Fibroblast of villous mesenchyme (primary cell): ENCODE measurements at regions not wholly inside any gene's neighbourhood (a gene's known extent, or its start where the extent isn't known, plus 50 kb on each side); places are given as distances from the start of the nearest gene placed in this dataset.
"Not testable (repeated sequence)": the region's sequence is repeated elsewhere in the genome, so short reads cannot be mapped to it uniquely, and the experiment has no call there.

ENCODE experiments used
- DNase-seq: peaks from one replicate; pipeline ENCODE4 v3.0.0-alpha.2; 2010; ENCODE audit warnings: low read depth
- H3K4me3 ChIP-seq: 2 replicates; pipeline ENCODE4 v1.5.1; 2011; ENCODE audit warnings: low read depth, mild to moderate bottlenecking, low read length
- TF ChIP-seq, protein P1 (sequence below): IDR thresholded peaks from 2 replicates; pipeline ENCODE4 v1.5.1; 2012; ENCODE audit warnings: low read depth, mild to moderate bottlenecking, low read length; ENCODE audit not compliant: insufficient read depth

DNA sequence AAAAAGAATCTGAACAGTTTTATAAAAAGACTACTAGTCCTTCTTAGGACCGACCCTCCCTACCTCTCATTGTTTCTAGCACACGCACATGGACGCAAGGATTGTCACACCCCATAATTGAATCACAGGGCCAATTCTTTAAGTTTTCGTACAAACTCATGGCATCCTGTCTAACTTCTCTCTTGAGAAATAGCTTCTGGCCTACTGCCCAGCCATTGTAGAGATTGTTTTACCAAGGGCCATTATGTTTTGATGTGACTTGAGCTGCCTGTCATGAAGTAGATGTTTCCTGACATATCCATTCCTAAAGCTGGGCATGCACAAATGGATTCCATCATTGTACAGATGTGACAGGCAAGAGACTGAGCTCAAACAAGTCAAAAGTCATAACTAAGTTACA lies 1672.1 kb upstream of the C9orf72 start:
- TF ChIP-seq, protein P1, sequence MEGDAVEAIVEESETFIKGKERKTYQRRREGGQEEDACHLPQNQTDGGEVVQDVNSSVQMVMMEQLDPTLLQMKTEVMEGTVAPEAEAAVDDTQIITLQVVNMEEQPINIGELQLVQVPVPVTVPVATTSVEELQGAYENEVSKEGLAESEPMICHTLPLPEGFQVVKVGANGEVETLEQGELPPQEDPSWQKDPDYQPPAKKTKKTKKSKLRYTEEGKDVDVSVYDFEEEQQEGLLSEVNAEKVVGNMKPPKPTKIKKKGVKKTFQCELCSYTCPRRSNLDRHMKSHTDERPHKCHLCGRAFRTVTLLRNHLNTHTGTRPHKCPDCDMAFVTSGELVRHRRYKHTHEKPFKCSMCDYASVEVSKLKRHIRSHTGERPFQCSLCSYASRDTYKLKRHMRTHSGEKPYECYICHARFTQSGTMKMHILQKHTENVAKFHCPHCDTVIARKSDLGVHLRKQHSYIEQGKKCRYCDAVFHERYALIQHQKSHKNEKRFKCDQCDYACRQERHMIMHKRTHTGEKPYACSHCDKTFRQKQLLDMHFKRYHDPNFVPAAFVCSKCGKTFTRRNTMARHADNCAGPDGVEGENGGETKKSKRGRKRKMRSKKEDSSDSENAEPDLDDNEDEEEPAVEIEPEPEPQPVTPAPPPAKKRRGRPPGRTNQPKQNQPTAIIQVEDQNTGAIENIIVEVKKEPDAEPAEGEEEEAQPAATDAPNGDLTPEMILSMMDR = no peak
- DNase-seq = no peak
- H3K4me3 ChIP-seq = no peak overlapping the region

DNA sequence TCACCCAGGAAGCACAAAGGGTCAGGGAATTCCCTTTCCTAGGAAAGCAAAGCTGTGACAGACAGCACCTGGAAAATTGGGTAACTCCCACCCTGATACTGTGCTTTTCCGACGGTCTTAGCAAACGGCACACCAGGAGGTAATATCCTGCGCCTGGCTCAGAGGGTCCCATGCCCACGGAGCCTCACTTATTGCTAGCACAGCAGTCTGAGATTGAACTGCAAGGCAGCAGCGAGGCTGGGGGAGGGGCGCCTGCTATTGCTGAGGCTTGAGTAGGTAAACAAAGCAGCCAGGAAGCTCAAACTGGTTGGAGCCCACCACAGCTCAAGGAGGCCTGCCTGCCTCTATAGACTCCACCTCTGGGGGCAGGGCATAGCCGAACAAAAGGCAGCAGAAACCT lies 1697.1 kb upstream of the C9orf72 start:
- H3K4me3 ChIP-seq, DNase-seq: not testable (repeated sequence)

DNA sequence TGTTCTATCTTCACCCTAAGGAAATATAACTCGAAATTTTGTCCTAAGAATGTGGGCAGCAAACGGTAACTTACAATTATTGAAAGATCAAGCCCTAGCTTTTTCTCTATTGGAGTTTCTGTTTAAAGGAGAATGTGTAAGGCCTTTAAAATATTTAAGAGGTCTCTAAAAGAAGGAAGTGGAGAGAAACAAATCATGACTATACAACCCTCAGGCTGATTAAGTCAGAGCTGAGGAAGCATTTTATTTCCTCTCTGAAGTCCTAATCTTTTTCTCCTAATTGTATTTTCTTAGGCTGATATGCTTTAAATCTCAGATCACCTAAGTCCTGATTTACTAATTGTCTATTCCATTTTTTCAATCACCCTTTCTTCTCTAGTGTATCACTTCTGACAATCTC lies 1708.8 kb upstream of the C9orf72 start:
- DNase-seq = no peak
- H3K4me3 ChIP-seq = no peak overlapping the region
- TF ChIP-seq, protein P1 = no peak

DNA sequence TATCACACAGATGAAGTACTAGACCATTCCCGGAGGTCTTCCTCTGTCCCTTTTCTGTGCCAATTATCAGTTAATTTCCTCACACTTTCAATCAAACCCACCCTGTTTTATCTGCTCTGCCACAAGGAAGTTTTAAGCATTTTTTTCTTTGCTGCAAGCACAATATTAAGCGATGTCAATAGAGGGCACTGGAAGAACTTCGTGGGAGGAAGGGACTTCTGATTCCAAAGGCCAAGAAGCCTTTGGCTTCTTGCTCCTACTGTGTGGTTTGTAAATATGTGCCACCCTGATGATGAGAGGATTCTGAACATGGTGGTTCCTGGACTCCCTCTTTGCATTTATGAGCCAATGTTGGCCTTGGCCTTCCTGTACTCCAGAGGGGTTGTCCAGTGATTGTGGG lies 1712.5 kb upstream of the C9orf72 start:
- peak; percentile 27 for DNase-seq
- no peak overlapping the region for H3K4me3 ChIP-seq
- TF ChIP-seq, protein P1 = peak; percentile 38

DNA sequence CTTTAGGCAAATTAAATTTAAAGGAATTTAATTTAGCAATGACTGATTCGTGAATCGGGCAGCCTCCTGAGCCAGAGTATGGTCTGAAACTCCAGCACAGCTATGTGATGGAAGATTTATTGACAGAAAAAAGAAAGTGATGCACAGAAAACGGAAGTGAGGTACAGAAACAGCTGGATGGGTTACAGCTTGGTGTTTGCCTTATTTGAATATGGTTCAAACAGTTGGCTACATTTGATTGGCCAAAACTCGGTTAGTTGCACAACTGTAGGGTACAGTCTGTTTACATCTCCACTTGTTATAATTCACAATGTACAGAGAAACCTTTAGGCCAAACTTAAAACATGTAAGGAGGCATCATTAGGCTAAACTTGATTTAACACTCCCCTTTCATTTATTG lies 1716.1 kb upstream of the C9orf72 start:
- no peak overlapping the region for H3K4me3 ChIP-seq
- TF ChIP-seq, protein P1 = no peak
- DNase-seq = no peak

DNA sequence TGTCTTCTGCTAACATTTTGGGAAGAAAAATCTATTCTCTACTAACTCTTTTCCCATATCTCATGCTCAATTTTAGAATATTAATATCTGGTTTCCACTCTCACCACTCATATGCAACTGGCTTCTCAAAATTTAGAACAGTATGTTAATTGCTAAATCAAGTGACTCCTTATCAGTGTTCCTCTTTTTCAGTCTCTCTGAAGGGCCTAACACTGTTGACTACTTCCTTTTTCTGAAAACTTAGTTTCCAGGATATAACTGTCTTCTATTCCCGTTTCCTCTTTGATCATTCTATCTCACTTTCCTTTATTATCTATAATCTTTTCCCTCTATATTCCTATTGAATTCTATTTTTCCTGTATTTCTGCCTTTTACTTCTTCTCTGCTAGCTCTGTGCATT lies 1717.2 kb upstream of the C9orf72 start:
- DNase-seq = no peak
- H3K4me3 ChIP-seq = no peak overlapping the region
- TF ChIP-seq, protein P1 = no peak

DNA sequence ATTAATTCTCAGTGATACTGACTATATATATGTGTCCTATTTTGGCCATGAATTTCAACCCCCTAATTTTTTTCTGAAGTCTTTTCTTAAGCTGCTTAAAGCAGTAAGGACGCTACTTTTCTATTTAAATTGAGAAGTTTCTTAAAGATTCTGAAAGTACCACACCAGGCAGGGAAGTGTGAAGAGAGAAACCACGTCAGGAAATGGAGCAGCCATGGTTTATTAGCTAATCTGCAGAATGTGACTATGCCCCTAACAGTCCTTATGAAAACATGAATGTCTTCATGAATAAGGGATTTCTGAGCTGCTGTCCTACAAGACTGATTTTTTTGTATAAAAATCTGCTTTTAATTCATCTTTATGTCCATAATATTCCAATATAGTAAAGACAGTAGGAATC lies 1724.3 kb upstream of the C9orf72 start:
- no peak for DNase-seq
- TF ChIP-seq, protein P1 = no peak
- no peak overlapping the region for H3K4me3 ChIP-seq
